NCI-H1092 (cell line): ENCODE measurements at regions not wholly inside any gene's neighbourhood (a gene's known extent, or its start where the extent isn't known, plus 50 kb on each side); places are given as distances from the start of the nearest gene placed in this dataset.

Experiments used
- DNase-seq: peaks from one replicate; lab custom pipeline; 2025; lab: John Stamatoyannopoulos, UW

DNA sequence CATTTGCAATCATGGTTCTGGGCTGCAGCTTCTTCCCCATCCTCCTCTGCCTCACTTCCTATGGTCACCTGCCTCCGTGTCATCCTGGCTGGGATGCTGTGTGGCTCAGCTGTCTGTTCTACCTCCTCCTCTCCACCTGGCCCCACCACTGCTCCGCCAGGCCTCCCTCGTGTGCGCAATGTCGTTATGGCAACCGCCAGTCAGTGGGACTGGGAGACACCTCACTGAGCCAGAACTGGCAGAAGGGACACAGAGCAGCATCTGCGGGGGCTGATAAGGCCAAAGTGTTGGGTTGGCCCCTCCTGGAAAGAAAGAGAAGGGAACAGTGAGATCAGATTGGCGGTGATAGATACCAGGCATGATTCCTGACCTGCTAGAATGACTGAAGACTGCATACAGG is 527.5 kb downstream of the INHBA start:
- DNase-seq: no peak

DNA sequence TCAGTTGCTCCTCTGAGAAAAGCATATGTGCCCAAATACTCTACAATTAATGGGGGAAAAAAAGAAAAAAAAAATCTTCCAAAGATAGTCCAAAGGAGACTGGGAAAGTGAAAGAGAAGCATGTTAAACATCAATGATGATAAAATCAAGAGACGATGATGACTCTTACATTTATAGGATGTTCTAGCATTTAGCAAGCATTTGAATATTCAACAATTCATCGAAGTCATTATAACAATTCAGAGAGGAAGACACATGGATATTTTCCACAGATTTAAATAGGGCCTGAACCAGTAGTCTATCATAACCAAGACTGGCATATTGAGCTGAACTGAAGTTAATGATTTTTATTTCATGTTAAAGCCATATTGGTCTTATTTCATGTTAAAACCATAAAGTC is 528.4 kb downstream of the INHBA start:
- DNase-seq: no peak

DNA sequence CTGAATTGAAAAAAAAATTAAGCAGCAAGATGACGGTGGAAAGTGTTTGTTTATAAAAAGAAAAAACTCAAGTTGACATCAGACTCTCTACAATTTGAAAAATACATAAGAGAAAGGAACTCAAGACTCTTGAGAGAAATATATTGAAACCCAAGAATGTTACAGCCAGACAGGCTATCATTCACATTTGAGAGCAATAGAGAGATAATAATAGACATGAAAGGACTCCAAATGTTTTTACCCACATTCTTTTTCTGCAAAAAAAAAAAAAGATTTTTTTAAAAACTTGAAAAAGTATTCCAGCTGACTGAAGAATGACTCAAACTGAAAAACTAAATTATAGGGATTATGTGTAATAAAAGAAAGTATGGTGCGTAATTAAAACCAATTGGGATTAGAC is 532.4 kb downstream of the INHBA start:
- no peak for DNase-seq

DNA sequence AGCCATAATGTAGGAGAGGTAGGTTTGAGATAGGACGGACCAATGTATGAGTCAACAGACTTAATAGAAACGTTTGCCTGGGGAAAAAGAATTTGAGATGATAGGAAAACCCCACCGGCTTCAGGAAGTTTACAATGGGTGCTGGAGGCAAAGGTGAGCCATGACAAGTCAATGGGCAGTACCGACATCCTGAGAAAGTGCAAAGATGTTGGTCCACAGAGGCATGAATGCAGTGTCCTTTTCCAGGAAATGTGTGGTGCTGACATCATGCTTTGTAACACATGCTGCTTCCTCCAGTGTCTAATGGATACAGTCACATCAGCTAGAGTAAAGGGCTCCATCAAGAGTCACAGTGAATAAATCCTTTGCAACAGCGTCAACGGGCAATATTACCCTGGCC is 533.6 kb downstream of the INHBA start:
- DNase-seq: no peak

DNA sequence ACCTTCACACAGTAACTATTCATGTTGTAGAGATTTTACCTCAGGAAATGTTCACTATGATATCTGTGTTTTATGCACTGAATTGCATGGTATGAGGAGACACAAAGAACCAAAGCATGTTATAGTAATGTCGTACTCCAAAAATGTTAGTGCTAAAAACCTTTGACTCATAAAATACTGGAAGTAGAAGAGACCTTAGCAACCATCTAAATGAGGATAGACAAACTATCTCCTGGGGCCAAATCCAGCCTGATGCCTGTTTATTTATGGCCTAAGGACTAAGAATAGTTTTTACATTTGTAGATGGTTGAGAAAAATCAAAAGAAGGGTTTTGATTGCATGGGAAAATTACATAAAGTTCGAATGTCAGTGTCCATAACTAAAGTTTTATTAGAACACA is 535.1 kb downstream of the INHBA start:
- no peak for DNase-seq

DNA sequence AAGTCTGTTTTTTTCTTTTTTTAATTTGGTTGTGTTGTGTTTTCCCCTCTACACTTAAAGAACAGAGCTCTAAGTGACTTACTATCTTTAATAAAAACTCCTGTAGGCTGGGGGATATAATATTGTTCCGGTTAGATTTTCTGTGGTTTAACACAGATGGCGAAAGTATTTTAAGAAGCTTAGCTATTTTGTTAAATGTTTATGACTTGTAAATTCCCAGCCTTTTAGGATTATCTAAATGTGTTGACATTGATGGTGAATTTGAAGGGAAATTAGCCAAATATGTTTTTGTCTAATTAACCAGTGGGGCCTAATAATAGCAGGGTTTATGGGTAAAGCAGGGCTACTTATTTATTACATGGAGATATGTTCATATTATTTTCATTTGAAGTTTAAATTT is 538.5 kb downstream of the INHBA start:
- no peak for DNase-seq

DNA sequence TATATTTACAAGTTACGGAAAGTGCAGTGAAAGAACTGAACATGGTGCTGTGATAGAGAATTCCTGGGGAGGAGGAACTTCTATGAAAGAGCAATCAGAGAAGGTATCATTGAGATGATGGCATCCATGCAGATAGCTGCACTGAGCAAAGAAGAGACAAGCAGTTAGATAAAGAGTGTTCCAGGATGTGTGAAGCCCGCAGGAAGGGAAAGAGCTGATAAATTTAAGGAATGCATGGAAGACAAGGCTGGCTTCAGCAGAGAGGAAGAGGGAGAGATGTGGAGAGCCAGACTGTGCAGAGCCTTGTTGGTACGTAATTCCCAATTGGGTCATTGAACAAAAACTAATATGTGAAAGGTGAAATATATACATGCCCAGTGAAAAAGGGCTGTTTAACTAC is 538.9 kb downstream of the INHBA start:
- no peak for DNase-seq

DNA sequence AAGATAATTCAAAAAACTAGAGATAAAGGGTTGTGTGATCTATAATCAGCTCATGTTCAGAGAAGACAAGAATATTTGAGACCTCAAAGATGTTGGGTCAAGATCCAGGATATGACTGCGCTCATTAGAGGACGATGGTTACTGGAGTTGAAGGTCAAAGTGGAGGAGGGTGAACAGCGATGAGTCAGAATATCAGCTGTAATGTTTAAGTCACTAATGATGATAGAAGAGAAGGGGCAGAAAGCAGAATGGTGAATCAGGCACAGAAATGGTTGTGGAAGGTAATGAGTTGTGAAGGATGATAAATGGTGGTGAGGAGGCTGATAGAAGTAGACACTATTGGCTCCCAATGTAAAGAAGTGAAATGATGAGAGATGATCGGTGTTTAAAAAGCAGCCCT is 540.3 kb downstream of the INHBA start:
- DNase-seq: no peak

DNA sequence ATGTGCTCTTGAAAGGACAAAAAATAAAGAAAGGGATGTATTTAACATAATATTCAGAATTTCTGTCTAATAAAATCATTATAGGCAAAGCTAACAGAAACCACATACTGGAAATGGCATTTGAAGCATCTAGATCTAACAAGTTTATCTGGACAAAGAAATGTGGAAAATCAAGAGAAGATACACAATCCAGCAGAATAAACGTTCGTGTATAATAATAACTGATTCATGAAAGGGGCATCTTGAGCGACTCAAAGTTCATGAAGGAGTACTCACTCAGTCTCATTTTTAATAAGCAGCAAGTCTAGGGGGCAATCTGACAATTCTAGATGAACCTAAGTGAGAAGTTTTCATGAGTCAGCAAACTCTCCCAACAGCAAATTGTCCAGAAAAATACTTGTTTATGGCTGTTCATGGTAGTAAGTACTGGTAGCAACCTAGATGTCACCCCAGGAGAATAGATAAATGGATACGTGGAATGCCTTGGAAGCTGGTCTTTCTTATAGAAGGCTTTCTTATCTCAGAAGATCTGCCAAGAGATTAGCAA is 541.8 kb downstream of the INHBA start:
- DNase-seq: no peak

DNA sequence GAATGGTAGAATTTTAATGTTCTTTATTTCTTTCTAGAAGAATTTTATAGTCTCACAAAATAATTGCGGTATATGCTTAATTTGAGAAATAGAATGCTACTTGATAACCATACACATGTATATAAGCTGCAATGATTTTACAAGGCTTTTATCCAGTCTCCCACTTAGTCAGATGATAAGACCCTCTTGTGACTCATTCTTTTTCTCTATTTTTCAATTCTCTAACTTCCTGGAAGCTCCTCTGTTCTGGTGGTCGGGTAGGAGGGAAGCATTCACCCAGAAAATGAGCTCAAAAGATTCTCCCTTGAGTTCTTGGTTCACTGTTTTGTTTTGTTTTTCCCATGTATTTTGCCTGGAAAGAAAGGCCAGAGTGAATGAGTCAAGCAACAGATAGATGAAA is 546.6 kb downstream of the INHBA start:
- no peak for DNase-seq

DNA sequence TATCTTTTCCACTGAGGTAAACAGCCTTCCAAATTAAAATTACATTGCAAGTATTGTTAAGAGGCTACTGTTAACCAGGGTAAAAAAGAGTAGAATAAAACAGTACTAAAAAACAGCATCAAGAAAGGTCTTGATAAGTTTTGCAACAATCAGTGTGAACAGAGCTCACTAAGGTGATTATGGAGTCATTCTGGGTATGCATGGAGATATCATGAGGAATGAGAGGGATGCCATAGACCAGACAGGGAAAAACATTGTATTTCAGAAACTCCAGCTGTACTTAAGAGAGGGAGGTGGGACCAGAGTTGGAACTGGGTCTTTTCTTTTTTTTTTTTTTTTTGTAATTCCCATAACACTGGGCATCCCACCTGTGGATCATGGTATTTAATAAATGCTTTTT is 549.6 kb downstream of the INHBA start:
- DNase-seq: no peak

DNA sequence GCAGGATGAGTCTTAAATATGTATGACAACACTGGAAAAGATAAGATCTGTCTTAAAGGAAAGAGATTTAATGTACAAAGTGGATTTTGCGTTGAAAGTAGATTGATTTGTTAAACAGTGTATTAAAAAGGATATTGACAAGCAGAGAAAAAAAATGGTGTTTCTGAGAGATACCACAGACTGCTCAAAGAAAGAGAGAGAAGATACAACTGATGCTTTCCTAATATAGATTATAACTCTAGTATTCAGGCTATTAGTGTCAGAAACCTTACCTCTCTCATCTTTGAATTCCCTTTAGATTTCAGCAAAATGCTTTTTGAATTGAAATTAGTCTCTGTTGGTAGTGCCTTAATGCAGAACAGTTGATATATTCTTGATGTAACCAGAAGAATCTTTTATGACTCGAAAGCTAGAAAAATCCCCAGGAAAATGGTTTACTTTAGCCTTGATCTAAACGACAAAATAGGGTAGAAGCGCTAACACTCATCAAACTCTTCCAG is 550.7 kb downstream of the INHBA start:
- no peak for DNase-seq

DNA sequence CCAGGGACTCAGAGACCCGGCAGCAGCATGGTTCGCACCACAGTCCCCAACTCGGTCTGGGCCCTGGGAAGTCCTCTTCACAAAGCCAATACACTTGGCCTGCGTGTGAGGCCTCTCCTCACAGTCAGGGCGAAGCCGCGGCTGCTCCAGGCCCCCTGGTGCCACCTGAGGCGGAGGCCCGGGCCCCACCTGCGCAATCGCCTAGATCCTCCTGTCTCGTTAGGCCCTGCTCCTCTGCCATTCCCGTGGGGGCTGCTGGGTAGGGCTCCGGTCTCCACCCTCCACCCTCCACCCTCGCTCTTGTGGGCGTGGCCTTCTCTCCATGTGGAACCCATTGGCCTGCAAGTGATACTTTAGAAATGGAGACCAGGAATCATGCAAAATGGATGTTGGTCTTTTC is 553.3 kb downstream of the INHBA start:
- no peak for DNase-seq

DNA sequence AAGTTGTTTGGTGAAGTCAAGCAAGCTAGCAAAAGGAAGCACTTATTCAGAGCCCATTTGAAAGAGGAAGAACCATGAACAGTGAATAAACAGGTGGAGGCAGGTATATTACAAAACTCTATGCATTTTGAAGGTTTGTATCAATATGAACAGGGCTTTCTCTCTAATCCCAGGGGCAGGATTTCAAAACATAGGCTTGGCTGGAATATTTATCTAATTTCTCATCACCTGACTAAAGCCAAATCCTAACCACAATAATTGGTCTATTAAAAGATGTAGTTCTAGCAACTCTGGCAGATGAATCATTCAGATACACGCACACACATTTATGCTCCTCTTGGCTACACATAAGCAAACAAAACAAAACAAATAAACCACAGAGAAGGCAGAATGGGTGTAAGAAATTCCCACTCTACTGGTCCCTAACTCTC is 554.4 kb downstream of the INHBA start:
- DNase-seq: no peak

DNA sequence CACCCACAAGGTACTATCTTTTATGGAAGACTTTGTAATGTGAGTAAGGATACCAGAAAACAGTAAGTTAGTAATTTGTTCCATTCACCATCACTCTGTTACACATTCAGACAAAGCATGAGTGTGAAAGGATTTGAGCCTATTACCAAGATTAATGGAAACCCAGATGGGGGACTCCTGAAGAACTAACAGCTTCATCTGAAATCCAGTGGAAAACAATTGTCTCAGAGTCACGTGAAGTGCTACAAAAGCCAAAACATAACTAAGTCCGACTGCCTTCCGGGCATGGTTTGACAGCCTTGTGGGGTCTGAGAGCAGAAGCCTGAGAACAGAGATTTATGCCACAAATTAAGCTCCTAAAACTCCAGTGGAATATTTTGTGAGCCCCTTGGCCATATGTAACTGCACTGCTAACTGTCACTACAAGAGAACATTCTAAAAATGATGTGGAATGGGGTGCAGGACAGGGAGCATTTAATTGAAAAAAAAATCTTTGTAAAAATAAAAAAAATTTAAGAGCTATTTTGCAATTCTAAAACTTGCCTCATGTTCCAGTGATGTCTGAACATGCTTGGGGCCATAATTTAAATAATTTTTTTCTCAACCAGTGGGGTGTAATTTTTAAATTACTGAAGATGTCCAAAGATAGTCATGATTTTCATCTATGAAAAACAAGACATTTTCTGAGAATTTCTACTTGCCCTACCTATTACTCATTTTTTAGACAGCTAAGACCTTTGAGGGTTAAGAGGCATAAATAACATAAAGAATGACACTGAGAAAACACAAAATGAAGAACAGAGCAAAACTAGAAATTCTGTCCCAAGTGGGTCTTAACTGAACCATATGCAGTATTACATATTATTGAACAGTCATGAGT is 555.0 kb downstream of the INHBA start:
- DNase-seq: no peak

DNA sequence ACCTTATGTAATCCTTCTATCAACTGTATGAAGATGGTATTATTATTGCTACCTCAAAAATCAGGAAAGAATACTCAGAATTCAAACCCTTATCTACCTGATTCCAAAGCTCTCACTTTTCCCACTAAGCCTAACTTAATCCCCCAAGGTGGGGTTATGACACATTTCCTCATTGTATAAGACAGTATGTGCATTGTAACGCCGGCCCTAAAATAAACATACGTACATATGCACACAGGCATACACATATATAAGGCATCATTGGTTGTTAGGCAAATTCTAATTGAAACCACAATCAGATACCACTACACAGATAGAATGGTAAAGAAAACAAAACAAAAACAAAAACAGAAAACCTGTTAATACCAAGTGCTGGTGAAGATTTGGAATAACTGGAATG is 556.5 kb downstream of the INHBA start:
- no peak for DNase-seq

DNA sequence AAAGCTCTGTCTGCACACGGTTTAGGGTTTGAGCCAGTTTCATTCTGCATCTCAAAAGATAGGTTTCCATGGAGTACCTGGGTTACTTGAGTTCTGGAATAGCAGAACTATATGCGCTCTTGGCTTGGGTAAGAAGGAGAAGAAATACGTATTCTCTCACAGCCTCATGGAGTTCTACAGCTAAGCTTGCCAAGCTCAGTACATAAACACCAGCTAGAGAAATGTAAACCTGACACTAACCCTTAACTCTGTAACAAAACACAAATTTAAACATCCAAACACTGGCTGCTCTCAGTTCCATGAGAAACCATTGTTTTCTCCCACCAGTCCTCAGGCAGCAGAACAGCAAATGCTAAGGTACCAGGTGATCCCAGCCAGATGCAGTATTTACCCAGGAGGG is 557.2 kb downstream of the INHBA start:
- no peak for DNase-seq

DNA sequence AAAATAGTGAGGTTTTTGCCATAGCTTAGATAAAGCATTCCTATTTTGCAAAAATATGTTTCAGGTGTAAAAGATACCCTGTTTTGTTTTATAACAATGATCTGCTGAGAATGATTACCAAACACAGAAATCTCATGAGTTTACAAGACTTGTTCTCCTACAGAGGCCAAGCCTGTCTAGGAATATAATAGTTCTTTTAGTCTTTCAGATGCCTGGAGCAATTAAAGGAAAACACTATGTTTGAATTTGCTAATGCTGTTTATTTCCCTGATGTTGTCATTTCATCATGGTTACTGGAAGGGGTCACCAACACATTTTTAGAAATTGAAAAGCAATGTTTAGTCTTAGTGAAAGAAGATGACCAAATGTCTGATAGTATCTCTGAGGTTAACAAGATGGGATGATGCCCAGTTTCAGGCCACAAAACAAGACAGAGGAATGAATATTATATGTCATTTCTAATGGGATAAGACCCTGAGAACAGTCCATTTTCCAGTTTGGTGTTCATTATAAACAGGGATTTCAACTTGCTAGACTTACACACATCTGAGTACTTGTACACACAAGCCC is 559.9 kb downstream of the INHBA start:
- no peak for DNase-seq

DNA sequence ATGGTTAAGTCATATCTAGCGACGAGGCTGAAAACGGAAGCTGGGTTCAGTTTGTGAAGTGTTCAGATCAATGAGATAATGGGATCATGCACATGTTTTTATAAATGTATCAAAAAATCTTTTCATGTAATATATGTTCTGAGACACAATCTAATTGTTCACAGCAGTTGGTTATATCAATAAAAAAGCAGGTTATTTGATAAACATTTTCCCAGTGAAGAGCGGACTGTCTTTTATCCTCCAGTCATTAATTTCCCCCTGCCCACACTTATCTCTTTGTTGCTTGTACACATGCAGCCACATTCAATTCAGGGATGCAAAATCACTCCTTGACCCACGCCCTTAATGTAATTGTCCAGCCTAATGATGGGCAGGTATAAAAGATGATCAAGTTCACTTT is 563.1 kb downstream of the INHBA start:
- DNase-seq: no peak

DNA sequence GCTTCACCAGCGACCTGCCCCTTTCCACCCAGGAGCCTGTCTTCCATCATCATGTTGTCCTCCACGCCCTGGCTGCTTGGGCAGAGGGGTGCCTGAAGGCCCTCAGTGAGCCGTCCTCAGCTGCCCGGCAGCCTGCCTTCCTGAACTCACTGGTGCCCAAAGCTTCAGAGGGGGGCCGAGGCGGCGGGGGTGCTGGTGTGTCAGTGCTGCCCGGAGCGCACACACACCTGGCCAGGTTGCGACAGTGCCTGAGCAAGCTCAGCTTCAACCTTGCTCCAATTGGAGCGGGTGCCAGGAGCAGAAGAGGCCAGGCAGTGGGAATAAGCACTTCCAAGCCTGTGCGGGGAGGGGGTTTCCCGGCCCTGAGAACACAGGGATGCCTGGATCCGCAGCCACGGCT is 566.3 kb downstream of the INHBA start:
- DNase-seq: no peak

DNA sequence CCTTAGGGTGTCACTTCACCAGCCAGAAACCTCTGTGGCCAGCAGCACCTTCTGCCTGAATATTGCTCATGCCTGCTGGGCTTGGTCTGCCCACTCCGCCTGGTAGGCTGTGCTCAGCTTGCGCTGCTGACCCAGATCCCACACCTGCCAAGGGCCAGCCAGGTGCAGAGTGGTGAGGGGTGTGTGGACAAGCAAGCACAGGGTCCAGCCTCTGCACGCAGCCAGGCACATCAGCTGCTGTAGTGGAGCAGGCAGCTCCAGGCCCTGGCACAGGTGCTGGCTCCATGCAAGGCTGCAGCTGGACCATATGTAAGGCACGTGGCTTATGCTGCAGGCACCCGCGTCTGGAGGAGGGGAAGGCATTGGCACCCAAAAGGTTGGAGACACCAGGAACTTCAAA is 567.4 kb downstream of the INHBA start:
- DNase-seq: no peak

DNA sequence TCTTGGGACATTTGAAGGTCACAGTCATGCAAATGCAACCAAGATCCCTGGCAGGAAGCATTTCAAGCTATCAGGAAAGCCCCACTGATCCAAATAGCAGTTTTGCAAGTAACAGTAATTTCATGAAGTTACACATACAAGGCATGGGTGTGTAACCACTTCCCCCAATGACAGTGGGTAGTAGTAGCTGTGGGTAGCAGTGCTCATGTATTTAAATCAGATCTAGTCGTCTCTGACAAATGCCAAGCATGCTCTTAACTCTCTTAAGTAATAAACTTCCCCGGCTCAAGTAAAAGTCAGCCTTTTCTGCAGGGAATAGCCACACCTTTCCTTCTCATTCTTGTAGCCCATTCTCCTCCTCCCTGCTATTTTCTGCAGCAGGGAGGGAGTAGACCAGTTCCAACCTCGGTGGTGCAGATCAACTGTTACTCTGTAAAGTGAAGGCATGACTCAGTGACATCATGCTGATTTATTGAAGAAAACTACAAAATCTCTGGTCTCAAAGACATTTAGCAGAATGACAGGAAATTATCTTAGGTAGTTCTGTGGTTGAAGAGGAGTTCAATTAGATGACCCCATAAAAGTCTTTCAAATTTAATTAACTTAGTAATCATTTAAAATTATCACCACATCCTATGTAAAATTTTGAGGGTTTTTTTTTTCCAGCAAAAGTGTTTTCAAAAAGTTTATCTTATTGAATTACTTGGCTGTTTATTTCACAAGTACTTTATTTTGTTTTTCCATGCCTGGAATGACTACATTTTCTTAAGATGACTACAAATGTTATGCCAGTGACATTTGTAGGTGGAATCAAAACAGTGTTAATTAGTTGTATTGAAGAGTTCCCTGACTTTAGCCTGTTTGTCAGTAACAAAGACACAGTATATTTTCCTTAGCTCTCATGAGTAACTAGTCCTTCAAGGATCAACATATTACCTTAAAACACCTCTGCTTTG is 568.3 kb downstream of the INHBA start:
- DNase-seq: no peak
